Left ventricle myocardium inferior (tissue), 1 donor: ENCODE measurements at regions not wholly inside any gene's neighbourhood (a gene's known extent, or its start where the extent isn't known, plus 50 kb on each side); places are given as distances from the start of the nearest gene placed in this dataset.

Experiments
- DNase-seq: peaks from one replicate; pipeline ENCODE4 v3.0.0-alpha.2; 2020
- H3K27ac ChIP-seq: fragments of 200-600 bp; replicated peaks from 2 replicates; pipeline ENCODE4 v1.8.0; 2021
- H3K27me3 ChIP-seq: fragments of 200-600 bp; 2 replicates; pipeline ENCODE4 v1.8.0; 2021; ENCODE audit warnings: low read depth
- H3K36me3 ChIP-seq: fragments of 200-600 bp; 2 replicates; pipeline ENCODE4 v1.8.0; 2021
- H3K4me1 ChIP-seq: fragments of 200-600 bp; 2 replicates; pipeline ENCODE4 v1.8.0; 2021
- H3K4me3 ChIP-seq: fragments of 200-600 bp; 2 replicates; pipeline ENCODE4 v1.8.0; 2021; ENCODE audit warnings: mild to moderate bottlenecking, moderate library complexity
- H3K9me3 ChIP-seq: fragments of 200-600 bp; replicated peaks from 2 replicates; pipeline ENCODE4 v1.8.0; 2021
- intact Hi-C: fragments of 100-400 bp; cut with micrococcal nuclease; formaldehyde crosslinking; loops from one replicate; pipeline ENCODE4 v1.11.0; 2022
- TF ChIP-seq, protein P1 (sequence below): fragments of 200-600 bp; IDR thresholded peaks from 2 replicates; pipeline ENCODE4 v1.8.0; 2021; ENCODE audit warnings: antibody characterized with exemption, mild to moderate bottlenecking, borderline replicate concordance
- donor health status: DM: no; HTN: yes; CAD: no; lungs with severe emphysema.

DNA sequence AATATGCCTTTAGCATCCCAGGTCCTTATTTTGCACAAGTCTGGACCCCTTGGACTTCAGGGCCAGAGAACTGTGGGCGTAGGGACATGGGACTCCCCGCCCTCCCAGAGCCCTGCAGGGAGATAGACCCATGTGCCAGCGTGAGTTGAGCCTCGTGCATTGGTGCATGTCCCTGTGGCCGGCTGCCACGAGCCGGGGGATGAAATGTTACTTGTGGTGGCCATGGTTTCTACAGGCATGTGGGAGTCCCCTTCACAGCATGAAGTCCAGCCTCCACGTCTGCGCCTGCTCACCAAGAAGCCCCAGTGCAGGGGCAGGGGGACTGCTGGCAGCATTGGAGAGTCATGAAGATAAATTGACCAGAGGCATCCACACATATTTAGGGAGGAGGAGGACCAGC lies 470.0 kb downstream of the BCL11B start:
- TF ChIP-seq, protein P1, sequence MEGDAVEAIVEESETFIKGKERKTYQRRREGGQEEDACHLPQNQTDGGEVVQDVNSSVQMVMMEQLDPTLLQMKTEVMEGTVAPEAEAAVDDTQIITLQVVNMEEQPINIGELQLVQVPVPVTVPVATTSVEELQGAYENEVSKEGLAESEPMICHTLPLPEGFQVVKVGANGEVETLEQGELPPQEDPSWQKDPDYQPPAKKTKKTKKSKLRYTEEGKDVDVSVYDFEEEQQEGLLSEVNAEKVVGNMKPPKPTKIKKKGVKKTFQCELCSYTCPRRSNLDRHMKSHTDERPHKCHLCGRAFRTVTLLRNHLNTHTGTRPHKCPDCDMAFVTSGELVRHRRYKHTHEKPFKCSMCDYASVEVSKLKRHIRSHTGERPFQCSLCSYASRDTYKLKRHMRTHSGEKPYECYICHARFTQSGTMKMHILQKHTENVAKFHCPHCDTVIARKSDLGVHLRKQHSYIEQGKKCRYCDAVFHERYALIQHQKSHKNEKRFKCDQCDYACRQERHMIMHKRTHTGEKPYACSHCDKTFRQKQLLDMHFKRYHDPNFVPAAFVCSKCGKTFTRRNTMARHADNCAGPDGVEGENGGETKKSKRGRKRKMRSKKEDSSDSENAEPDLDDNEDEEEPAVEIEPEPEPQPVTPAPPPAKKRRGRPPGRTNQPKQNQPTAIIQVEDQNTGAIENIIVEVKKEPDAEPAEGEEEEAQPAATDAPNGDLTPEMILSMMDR = no peak
- intact Hi-C loops = no loop called here
- no peaks in the 10 kb centered on the region for H3K9me3 ChIP-seq

DNA sequence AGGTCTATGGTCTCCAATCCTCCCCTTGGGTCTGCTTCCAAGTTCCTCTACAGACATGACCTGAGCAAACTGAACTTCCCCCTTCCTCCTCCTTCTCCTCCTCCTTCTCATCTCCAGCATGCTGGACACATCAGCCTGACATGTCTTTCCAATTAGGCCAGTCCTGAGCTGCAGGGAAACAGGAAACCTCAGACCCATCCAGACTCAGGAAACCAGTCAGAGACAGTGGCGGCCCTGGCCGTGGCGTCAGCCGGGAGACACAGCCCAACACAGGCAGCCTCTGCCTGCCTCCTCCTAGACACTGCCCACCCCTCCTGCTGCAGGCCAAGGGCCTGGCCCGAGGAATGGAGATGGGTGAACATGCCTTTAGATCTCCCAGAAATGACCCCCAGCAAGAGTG lies 468.8 kb downstream of the BCL11B start:
- Histone ChIP-seq H3K4me1 (no peaks in the 10 kb centered on the region), H3K9me3 (no peaks in the 10 kb centered on the region), H3K4me3 (no peak overlapping the region), H3K36me3 (no peaks in the 10 kb centered on the region), H3K27me3 (peaks cover 39% of the 10 kb centered on the region), H3K27ac (no peak overlapping the region)
- intact Hi-C loops = no loop called here
- TF ChIP-seq, protein P1 = no peak
- no peak for DNase-seq

More for the DNA sequence above, 470.0 kb downstream of the BCL11B start:
- Histone ChIP-seq H3K4me1 (no peaks in the 10 kb centered on the region), H3K4me3 (no peak overlapping the region), H3K27me3 (peaks cover 39% of the 10 kb centered on the region), H3K27ac (no peak overlapping the region), H3K36me3 (no peaks in the 10 kb centered on the region)
- DNase-seq = no peak

DNA sequence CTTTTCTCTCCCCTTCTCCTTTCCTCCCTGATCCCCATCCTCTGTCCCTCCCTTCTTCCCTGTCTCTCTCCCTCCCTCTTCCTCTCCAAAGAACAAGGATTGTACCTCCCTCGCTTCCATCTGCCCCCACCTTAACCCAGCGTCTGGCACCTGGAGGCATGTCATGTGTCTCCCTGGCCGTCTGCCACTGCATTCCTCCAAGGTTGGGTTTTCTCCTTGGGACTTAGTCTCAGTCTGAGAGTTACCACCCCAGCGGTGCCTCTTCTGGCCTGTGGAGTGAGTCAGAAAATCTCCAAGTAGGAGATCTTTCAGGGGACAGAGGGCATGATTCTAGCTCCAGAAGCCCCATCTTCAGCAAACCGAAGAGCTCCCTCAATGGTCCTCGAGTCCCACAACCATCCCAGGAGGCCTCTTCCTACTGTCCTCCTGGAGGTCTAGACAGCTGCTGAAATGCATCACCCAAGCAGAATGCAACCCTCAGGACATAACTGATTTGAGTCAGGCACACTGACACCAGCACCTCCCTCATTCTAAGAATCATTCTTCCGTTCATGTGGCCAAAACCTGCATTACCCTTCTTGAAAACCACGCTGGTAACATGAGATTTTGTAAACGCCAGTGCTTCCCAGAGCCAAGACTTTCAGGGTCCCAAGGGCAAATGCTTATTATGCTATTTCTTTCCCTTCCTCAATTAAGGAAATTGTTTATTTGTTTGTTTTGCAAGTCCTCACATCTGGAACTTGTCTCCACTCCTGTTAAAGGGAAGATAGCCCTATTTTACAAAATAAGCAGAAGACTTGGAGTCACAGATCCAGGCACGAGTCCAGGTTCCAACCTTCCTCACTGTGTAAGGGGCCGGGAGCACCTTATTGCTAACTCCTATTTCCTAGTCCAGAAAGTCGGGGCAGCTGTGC lies 463.2 kb downstream of the BCL11B start:
- DNase-seq = no peak
- H3K4me3 ChIP-seq = no peak overlapping the region
- no peaks in the 10 kb centered on the region for H3K9me3 ChIP-seq
- peaks cover 49% of the 10 kb centered on the region for H3K27me3 ChIP-seq
- H3K27ac ChIP-seq = no peak overlapping the region
- no peaks in the 10 kb centered on the region for H3K4me1 ChIP-seq
- intact Hi-C loops = no loop called here
- H3K36me3 ChIP-seq = no peaks in the 10 kb centered on the region
- TF ChIP-seq, protein P1 = no peak

DNA sequence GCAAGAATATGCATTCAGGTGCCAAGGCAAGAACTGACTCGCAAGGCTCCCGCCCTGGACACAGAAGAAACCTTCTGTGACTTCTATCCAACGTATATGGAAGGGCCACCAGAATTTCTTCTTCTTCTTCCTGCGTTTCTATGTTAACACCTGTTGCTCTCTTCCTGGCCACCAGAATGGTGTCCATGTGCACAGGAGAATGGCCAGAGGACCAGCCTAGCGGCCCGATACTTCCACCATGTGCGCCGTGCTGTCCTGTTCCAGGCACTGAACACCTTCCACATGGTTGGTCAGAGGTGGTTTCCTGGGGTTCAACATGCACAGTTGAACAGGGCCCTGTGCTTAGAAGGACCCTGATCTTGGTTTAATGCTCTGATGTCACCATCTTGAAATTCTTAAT lies 455.8 kb downstream of the BCL11B start:
- DNase-seq = no peak
- Histone ChIP-seq H3K36me3 (no peaks in the 10 kb centered on the region), H3K9me3 (no peaks in the 10 kb centered on the region), H3K27me3 (peaks cover 74% of the 10 kb centered on the region), H3K4me1 (no peaks in the 10 kb centered on the region), H3K4me3 (no peak overlapping the region), H3K27ac (no peak overlapping the region)
- TF ChIP-seq, protein P1 = no peak
- intact Hi-C loops = no loop called here

DNA sequence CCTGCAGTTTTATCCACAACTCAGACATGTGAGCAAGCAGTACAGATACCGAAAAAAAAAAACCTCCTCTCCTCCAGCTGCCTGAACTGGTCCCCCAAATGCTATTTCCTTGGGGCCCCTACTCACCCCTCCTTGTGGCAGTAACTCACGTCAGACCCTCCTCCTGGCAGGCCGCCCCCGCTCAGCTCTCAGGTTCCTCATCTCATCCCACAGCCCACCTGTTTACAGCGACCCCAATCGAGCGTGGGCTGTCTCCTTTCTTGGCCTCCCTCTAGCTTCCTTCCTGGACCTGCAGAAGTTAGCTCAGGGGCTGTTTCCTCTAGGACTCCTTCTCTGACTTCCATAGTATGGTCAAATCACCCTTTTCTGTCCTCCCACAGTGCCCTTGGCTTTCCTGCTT lies 455.3 kb downstream of the BCL11B start:
- intact Hi-C loops = no loop called here
- H3K36me3 ChIP-seq = no peaks in the 10 kb centered on the region
- TF ChIP-seq, protein P1 = no peak
- no peak overlapping the region for H3K27ac ChIP-seq
- H3K27me3 ChIP-seq = peaks cover 71% of the 10 kb centered on the region
- no peaks in the 10 kb centered on the region for H3K9me3 ChIP-seq
- no peak for DNase-seq
- no peak overlapping the region for H3K4me3 ChIP-seq
- no peaks in the 10 kb centered on the region for H3K4me1 ChIP-seq
